ENCODE measurements at regions not wholly inside any gene's neighbourhood (a gene's known extent, or its start where the extent isn't known, plus 50 kb on each side); places are given as distances from the start of the nearest gene placed in this dataset.
"Not testable (repeated sequence)": the region's sequence is repeated elsewhere in the genome, so short reads cannot be mapped to it uniquely, and the experiment has no call there.

DNA sequence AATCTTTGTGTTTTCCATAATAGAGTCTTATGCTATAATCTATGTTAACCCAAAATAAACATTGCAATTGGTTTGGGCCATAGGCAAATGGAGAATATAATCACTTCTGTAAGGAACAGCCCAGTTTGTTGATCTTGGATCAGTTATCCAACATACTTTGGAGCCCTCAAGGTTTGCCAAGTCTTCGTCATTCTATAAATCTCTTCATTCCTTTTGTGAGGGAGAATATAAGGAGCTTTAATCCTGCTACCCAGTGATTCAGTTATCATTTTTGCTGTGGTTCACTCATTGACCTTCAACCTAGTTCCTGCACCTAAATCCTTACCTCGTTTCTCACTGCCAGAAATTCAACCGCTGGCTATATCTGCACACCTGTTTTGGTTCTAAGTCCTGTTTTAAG is 500.3 kb upstream of the PTCHD4 start:
- no peak for TF ChIP-seq CTCF (IDR thresholded peaks at IDR 0.05)
- DNase-seq (ENCODE audit: low spot score), result no peak
- no peak for ATAC-seq (ENCODE audit: low FRiP score)

GRCh38 chr6:48610846-48611245 is 499.8 kb upstream of the PTCHD4 start:
- ATAC-seq (ENCODE audit: low FRiP score) (no peak), DNase-seq (ENCODE audit: low spot score) (no peak)
- no peak for TF ChIP-seq CTCF (IDR thresholded peaks at IDR 0.05)

DNA sequence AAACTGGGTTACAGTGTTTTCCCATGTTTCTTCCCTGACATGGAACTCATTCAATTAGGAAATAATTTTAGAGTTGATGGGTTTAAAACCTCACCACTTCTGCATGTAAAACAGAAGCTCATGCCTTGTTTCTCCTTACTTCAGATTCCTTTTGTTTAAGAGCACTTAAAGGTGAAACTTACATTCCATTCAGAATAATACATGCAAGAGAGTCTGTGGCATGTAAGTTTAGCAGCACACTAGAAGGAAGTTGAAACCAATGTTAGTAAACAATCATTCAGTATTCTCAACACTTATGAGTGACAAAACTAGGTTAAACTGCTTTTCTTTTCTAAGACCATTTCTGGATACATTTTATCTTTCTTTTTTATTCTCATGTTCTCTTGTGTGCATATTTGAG is 495.6 kb upstream of the PTCHD4 start:
- ATAC-seq (ENCODE audit: low FRiP score) (no peak), DNase-seq (ENCODE audit: low spot score) (no peak)
- no peak for TF ChIP-seq CTCF (IDR thresholded peaks at IDR 0.05)

DNA sequence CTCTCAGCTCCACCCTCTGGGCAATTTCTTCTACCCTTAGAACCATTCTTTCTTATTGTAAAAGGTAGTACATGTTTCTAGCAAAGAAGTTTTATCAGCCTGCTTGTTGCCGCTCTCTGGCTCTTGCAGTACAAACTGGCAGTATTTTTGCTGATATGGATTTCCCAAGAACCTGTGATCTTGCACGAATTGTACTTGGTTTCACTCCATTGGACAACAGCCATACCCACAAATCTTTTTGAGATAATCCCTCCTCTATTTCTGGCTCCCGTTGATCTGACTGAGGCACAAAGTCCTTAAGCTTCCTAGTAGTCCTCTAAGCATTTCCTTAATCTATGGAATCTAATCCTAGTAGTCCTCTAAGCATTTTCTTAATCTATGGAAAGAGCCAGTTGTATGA is 487.0 kb upstream of the PTCHD4 start:
- DNase-seq (ENCODE audit: low spot score), result no peak
- ATAC-seq (ENCODE audit: low FRiP score), result no peak
- TF ChIP-seq CTCF (IDR thresholded peaks at IDR 0.05), result no peak

- ATAC-seq (ENCODE audit: low FRiP score), result no peak
- TF ChIP-seq CTCF (IDR thresholded peaks at IDR 0.05), result no peak
These were observed 485.8 kb upstream of the PTCHD4 start for GRCh38 chr6:48596830-48597229.

GRCh38 chr6:48591158-48591557 is 480.2 kb upstream of the PTCHD4 start:
- not testable (repeated sequence) for ATAC-seq (ENCODE audit: low FRiP score)

More at GRCh38 chr6:48596830-48597229, 485.8 kb upstream of the PTCHD4 start:
- DNase-seq (ENCODE audit: low spot score), result no peak

GRCh38 chr6:48584846-48585245 is 473.8 kb upstream of the PTCHD4 start:
- TF ChIP-seq CTCF (IDR thresholded peaks at IDR 0.05), result no peak
- no peak for DNase-seq (ENCODE audit: low spot score)
- peak; percentile 54 for ATAC-seq (ENCODE audit: low FRiP score)

More at GRCh38 chr6:48591158-48591557, 480.2 kb upstream of the PTCHD4 start:
- DNase-seq (ENCODE audit: low spot score), result not testable (repeated sequence)

DNA sequence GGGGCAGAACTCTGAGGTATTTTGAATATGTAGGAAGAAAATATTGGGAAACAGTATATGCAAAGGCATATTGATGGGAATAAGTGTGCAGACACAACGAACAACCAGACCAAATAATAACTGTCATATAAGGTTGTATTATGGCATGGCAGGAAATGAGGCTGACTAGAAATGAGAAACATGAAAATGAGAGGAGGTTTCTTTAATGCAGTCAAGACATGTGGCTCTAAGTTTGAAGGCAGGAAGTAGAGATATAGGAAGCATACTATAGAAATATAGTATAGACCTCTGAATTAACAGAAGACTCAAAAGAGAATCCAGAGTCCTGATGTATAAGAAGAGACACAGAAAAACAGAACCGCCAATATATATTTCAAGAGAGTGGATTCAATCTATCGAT is 459.7 kb upstream of the PTCHD4 start:
- DNase-seq (ENCODE audit: low spot score), result no peak
- TF ChIP-seq CTCF (IDR thresholded peaks at IDR 0.05), result no peak
- no peak for ATAC-seq (ENCODE audit: low FRiP score)

All from omental fat pad (tissue), 3 donors.